ENCODE measurements at regions not wholly inside any gene's neighbourhood (a gene's known extent, or its start where the extent isn't known, plus 50 kb on each side); places are given as distances from the start of the nearest gene placed in this dataset.

- intact Hi-C loops (cut with DNase I, micrococcal nuclease), result no loop called here
- ChIA-PET POLR2A (no interaction called here), CTCF (no interaction called here)
- H3K4me3 ChIP-seq (ENCODE audit: low read length), result no peak overlapping the region
- peaks cover 4% of the 10 kb centered on the region for H3K9me3 Mint-ChIP-seq
- no peak for ATAC-seq (ENCODE audit: poor library complexity)
- H3K27ac Mint-ChIP-seq, result no peak overlapping the region
- H3K4me3 Mint-ChIP-seq, result no peak overlapping the region
- H3K36me3 Mint-ChIP-seq (ENCODE audit: low read depth), result no peaks in the 10 kb centered on the region
- no peaks in the 10 kb centered on the region for H3K27me3 Mint-ChIP-seq
- no peak for DNase-seq
- H3K36me3 ChIP-seq (ENCODE audit: insufficient read depth, low read length), result no peaks in the 10 kb centered on the region
- H3K4me1 ChIP-seq (ENCODE audit: insufficient read depth, low read length), result no peaks in the 10 kb centered on the region
- no peaks in the 10 kb centered on the region for H3K4me1 Mint-ChIP-seq (ENCODE audit: low read depth)
- H3K27ac ChIP-seq (ENCODE audit: low read depth in 1 of 2, low read length in 2 of 2), result no peak overlapping the region
- peaks cover 0 to 4% of the 10 kb centered on the region in 2 experiments for H3K9me3 ChIP-seq (ENCODE audit: control insufficient read depth in 1 of 2, insufficient read depth in 1 of 2, low read length in 2 of 2)
- H3K27me3 ChIP-seq (ENCODE audit: control insufficient read depth in 1 of 2, insufficient read depth in 2 of 2, low read length in 2 of 2), result no peaks in the 10 kb centered on the region
- no peak for TF ChIP-seq CTCF (IDR thresholded peaks at IDR 0.05)
Measured at GRCh38 chr16:64217789-64218535, 903.9 kb downstream of the CDH11 start.

DNA sequence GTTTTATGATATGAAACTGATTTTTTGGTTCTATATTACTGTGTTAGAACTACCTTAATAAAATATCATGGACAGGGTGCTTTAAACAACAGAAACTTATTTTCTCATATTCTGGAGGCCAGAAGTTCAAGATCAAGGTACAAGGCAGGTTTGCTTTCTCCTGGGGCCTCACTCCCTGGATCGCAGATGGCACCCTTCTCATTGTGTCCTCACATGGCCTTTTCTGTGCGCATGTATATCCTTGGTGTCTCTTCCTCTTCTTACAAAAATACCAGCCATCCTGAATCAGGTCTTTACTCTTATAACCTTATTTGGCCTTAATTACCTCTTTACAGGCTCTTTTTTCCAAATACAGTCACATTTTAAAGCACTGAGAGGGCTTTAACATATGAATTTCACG is 906.1 kb downstream of the CDH11 start:
- H3K36me3 ChIP-seq (ENCODE audit: insufficient read depth, low read length), result no peaks in the 10 kb centered on the region
- Mint-ChIP-seq H3K27me3 (no peaks in the 10 kb centered on the region), H3K27ac (no peak overlapping the region), H3K4me3 (no peak overlapping the region), H3K9me3 (peaks cover 10% of the 10 kb centered on the region), H3K36me3 (ENCODE audit: low read depth) (no peaks in the 10 kb centered on the region), H3K4me1 (ENCODE audit: low read depth) (no peaks in the 10 kb centered on the region)
- H3K27me3 ChIP-seq (ENCODE audit: control insufficient read depth in 1 of 2, insufficient read depth in 2 of 2, low read length in 2 of 2), result no peaks in the 10 kb centered on the region
- peaks cover 3 to 6% of the 10 kb centered on the region in 2 experiments for H3K9me3 ChIP-seq (ENCODE audit: control insufficient read depth in 1 of 2, insufficient read depth in 1 of 2, low read length in 2 of 2)
- no peaks in the 10 kb centered on the region for H3K4me1 ChIP-seq (ENCODE audit: insufficient read depth, low read length)
- TF ChIP-seq CTCF (IDR thresholded peaks at IDR 0.05), result no peak
- no peak overlapping the region for H3K4me3 ChIP-seq (ENCODE audit: low read length)
- intact Hi-C loops (cut with DNase I, micrococcal nuclease), result no loop called here
- ChIA-PET POLR2A (no interaction called here), CTCF (no interaction called here)
- no peak overlapping the region for H3K27ac ChIP-seq (ENCODE audit: low read depth in 1 of 2, low read length in 2 of 2)
- no peak for ATAC-seq (ENCODE audit: poor library complexity)
- no peak for DNase-seq

DNA sequence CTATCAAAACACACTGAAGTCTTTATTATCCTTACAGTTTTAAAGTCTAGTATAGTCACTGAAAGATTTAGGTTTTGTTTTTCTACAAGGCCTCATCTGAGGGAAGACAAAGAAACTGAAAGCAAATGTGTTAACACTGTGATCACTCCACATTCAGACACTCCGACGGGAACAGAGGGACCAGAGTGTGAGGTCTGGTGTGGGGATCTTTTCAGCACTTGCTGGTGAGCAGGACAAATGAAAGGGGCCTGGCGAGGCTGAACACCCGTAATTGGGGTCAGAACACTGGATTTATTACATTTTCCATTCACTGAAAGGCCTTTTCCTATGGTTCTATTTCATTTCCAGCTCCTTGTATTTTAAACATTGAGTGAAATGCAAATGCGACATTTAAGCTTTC is 910.5 kb downstream of the CDH11 start:
- Histone ChIP-seq H3K4me3 (ENCODE audit: low read length) (no peak overlapping the region), H3K9me3 (ENCODE audit: control insufficient read depth in 1 of 2, insufficient read depth in 1 of 2, low read length in 2 of 2) (peaks cover 3 to 6% of the 10 kb centered on the region in 2 experiments), H3K27ac (ENCODE audit: low read depth in 1 of 2, low read length in 2 of 2) (no peak overlapping the region), H3K27me3 (ENCODE audit: control insufficient read depth in 1 of 2, insufficient read depth in 2 of 2, low read length in 2 of 2) (no peaks in the 10 kb centered on the region), H3K4me1 (ENCODE audit: insufficient read depth, low read length) (no peaks in the 10 kb centered on the region), H3K36me3 (ENCODE audit: insufficient read depth, low read length) (no peaks in the 10 kb centered on the region)
- ATAC-seq (ENCODE audit: poor library complexity), result no peak
- ChIA-PET POLR2A (no interaction called here), CTCF (no interaction called here)
- no peak overlapping the region for H3K4me3 Mint-ChIP-seq
- H3K36me3 Mint-ChIP-seq (ENCODE audit: low read depth), result no peaks in the 10 kb centered on the region
- H3K9me3 Mint-ChIP-seq, result peaks cover 16% of the 10 kb centered on the region
- DNase-seq, result no peak
- no peak for TF ChIP-seq CTCF (IDR thresholded peaks at IDR 0.05)
- intact Hi-C loops (cut with DNase I, micrococcal nuclease), result no loop called here
- no peak overlapping the region for H3K27ac Mint-ChIP-seq
- no peaks in the 10 kb centered on the region for H3K27me3 Mint-ChIP-seq
- H3K4me1 Mint-ChIP-seq (ENCODE audit: low read depth), result no peaks in the 10 kb centered on the region

Data from CD4-positive, alpha-beta T cell (primary cell).